CD8-positive, alpha-beta memory T cell (primary cell): ENCODE measurements at regions not wholly inside any gene's neighbourhood (a gene's known extent, or its start where the extent isn't known, plus 50 kb on each side); places are given as distances from the start of the nearest gene placed in this dataset.
A peak's percentile ranks its signal among the peaks of the same experiment; 100 is the strongest.

Experiments
- CTCF ChIA-PET: fragments of 350-600 bp; sonication (Branson Sonifier 250); formaldehyde crosslinking; loops from one replicate; lab custom pipeline; 2021; ENCODE audit warnings: antibody characterized with exemption; lab: Charles Lee
- POLR2A ChIA-PET: fragments of 350-600 bp; sonication (Branson Sonifier 250); formaldehyde crosslinking; loops from one replicate; lab custom pipeline; 2021; ENCODE audit warnings: antibody characterized with exemption; lab: Charles Lee
- DNase-seq, 5 donors: peaks; one replicate each; pipeline versions ENCODE4 v3.0.0 to v3.0.0-alpha.2; 2020 to 2022; ENCODE audit warnings: mixed read lengths in 1 of 5
- H3K27ac ChIP-seq: one replicate; pipeline ENCODE4 v1.7.0; 2013; ENCODE audit warnings: low read depth, mild to moderate bottlenecking, low read length, moderate library complexity
- H3K27me3 ChIP-seq: 2 replicates; pipeline ENCODE4 v1.7.0; 2013; ENCODE audit warnings: low read length, mild to moderate bottlenecking; ENCODE audit not compliant: insufficient read depth, poor library complexity, severe bottlenecking
- H3K36me3 ChIP-seq: 2 replicates; pipeline ENCODE4 v1.7.0; 2013; ENCODE audit warnings: mild to moderate bottlenecking, low read length, moderate library complexity; ENCODE audit not compliant: insufficient read depth
- H3K4me1 ChIP-seq: 2 replicates; pipeline ENCODE4 v1.7.0; 2013; ENCODE audit warnings: mild to moderate bottlenecking, low read length, moderate library complexity; ENCODE audit not compliant: insufficient read depth
- H3K4me3 ChIP-seq: 2 replicates; pipeline ENCODE4 v1.7.0; 2013; ENCODE audit warnings: mild to moderate bottlenecking, low read length
- H3K9me3 ChIP-seq: 2 replicates; pipeline ENCODE4 v1.7.0; 2013; ENCODE audit warnings: mild to moderate bottlenecking, low read length
- H3K27ac Mint-ChIP-seq, 8 donors: one replicate each; pipeline ENCODE4 v1.8.0; 2020 to 2021; ENCODE audit warnings: mixed read lengths in 8 of 8, mild to moderate bottlenecking in 6 of 8, inconsistent platforms in 3 of 8, moderate library complexity in 3 of 8
- H3K27me3 Mint-ChIP-seq, 2 donors: one replicate each; pipeline ENCODE4 v1.8.0; 2020 to 2021; ENCODE audit warnings: mixed read lengths in 2 of 2, mild to moderate bottlenecking in 1 of 2, moderate library complexity in 1 of 2
- H3K36me3 Mint-ChIP-seq, 3 donors: one replicate each; pipeline ENCODE4 v1.8.0; 2020 to 2021; ENCODE audit warnings: mixed read lengths in 3 of 3, inconsistent platforms in 1 of 3, mild to moderate bottlenecking in 1 of 3
- H3K4me1 Mint-ChIP-seq, 3 donors: one replicate each; pipeline ENCODE4 v1.8.0; 2020 to 2021; ENCODE audit warnings: mixed read lengths in 3 of 3, inconsistent platforms in 1 of 3, mild to moderate bottlenecking in 1 of 3
- H3K4me3 Mint-ChIP-seq, 7 donors: one replicate each; pipeline ENCODE4 v1.8.0; 2020 to 2021; ENCODE audit warnings: mixed read lengths in 7 of 7, mild to moderate bottlenecking in 6 of 7, moderate library complexity in 4 of 7, inconsistent platforms in 2 of 7
- H3K9me3 Mint-ChIP-seq, 5 donors: one replicate each; pipeline ENCODE4 v1.8.0; 2020 to 2022; ENCODE audit warnings: mixed read lengths in 5 of 5, mild to moderate bottlenecking in 3 of 5, moderate library complexity in 2 of 5, inconsistent platforms in 1 of 5

GRCh38 chr6:47168180-47168579, 126.0 kb upstream of the ADGRF1 start:
- Mint-ChIP-seq H3K4me3 (no peak overlapping the region), H3K27me3 (peaks cover 1 to 4% of the 10 kb centered on the region in 2 donors), H3K4me1 (no peaks in the 10 kb centered on the region), H3K36me3 (no peaks in the 10 kb centered on the region), H3K27ac (no peak overlapping the region), H3K9me3 (peaks cover 0 to 2% (median 0%) of the 10 kb centered on the region in 5 donors)
- Histone ChIP-seq H3K4me1 (no peaks in the 10 kb centered on the region), H3K4me3 (no peak overlapping the region), H3K27me3 (no peaks in the 10 kb centered on the region), H3K36me3 (no peaks in the 10 kb centered on the region), H3K9me3 (no peaks in the 10 kb centered on the region), H3K27ac (no peak overlapping the region)
- ChIA-PET CTCF (no interaction called here), POLR2A (no interaction called here)
- no peak for DNase-seq

- peaks cover 0 to 2% (median 0%) of the 10 kb centered on the region in 5 donors for H3K9me3 Mint-ChIP-seq
- ChIA-PET CTCF (no interaction called here), POLR2A (no interaction called here)
- H3K9me3 ChIP-seq: no peaks in the 10 kb centered on the region
- DNase-seq: peak in 1 of 5 donors; percentile 0
- no peaks in the 10 kb centered on the region for H3K36me3 ChIP-seq
- no peak overlapping the region for H3K27ac ChIP-seq
- peaks cover 1 to 4% of the 10 kb centered on the region in 2 donors for H3K27me3 Mint-ChIP-seq
- H3K36me3 Mint-ChIP-seq: no peaks in the 10 kb centered on the region
- no peaks in the 10 kb centered on the region for H3K4me1 Mint-ChIP-seq
- H3K4me3 ChIP-seq: no peak overlapping the region
- no peak overlapping the region for H3K4me3 Mint-ChIP-seq
- H3K4me1 ChIP-seq: no peaks in the 10 kb centered on the region
- no peaks in the 10 kb centered on the region for H3K27me3 ChIP-seq
- no peak overlapping the region for H3K27ac Mint-ChIP-seq
Observed at GRCh38 chr6:47165918-47166317, 123.8 kb upstream of the ADGRF1 start.

GRCh38 chr6:47164877-47165276, 122.7 kb upstream of the ADGRF1 start:
- no peak overlapping the region for H3K27ac ChIP-seq
- no peak overlapping the region for H3K27ac Mint-ChIP-seq
- DNase-seq: no peak
- no peaks in the 10 kb centered on the region for H3K27me3 ChIP-seq
- ChIA-PET POLR2A (no interaction called here), CTCF (no interaction called here)
- no peaks in the 10 kb centered on the region for H3K9me3 ChIP-seq
- H3K27me3 Mint-ChIP-seq: peaks cover 0 to 4% of the 10 kb centered on the region in 2 donors
- H3K4me1 ChIP-seq: no peaks in the 10 kb centered on the region
- H3K36me3 Mint-ChIP-seq: no peaks in the 10 kb centered on the region
- H3K4me3 ChIP-seq: no peak overlapping the region
- H3K4me3 Mint-ChIP-seq: no peak overlapping the region
- peaks cover 0 to 2% (median 0%) of the 10 kb centered on the region in 5 donors for H3K9me3 Mint-ChIP-seq
- H3K4me1 Mint-ChIP-seq: no peaks in the 10 kb centered on the region
- H3K36me3 ChIP-seq: no peaks in the 10 kb centered on the region

GRCh38 chr6:47163536-47163935, 121.4 kb upstream of the ADGRF1 start:
- Mint-ChIP-seq H3K36me3 (no peaks in the 10 kb centered on the region), H3K9me3 (peaks cover 0 to 2% (median 0%) of the 10 kb centered on the region in 5 donors), H3K4me3 (no peak overlapping the region), H3K27me3 (peaks cover 2 to 4% of the 10 kb centered on the region in 2 donors), H3K4me1 (no peaks in the 10 kb centered on the region), H3K27ac (no peak overlapping the region)
- POLR2A ChIA-PET: no interaction called here
- H3K9me3 ChIP-seq: no peaks in the 10 kb centered on the region
- H3K27me3 ChIP-seq: no peaks in the 10 kb centered on the region
- H3K27ac ChIP-seq: no peak overlapping the region
- no peak overlapping the region for H3K4me3 ChIP-seq
- DNase-seq: no peak
- no peaks in the 10 kb centered on the region for H3K4me1 ChIP-seq
- H3K36me3 ChIP-seq: no peaks in the 10 kb centered on the region
- CTCF ChIA-PET: no interaction called here

GRCh38 chr6:47162793-47163192, 120.7 kb upstream of the ADGRF1 start:
- Histone ChIP-seq H3K27ac (no peak overlapping the region), H3K4me1 (no peaks in the 10 kb centered on the region), H3K9me3 (no peaks in the 10 kb centered on the region), H3K4me3 (no peak overlapping the region), H3K36me3 (no peaks in the 10 kb centered on the region), H3K27me3 (no peaks in the 10 kb centered on the region)
- H3K36me3 Mint-ChIP-seq: no peaks in the 10 kb centered on the region
- H3K4me3 Mint-ChIP-seq: no peak overlapping the region
- ChIA-PET CTCF (no interaction called here), POLR2A (no interaction called here)
- peaks cover 0 to 2% (median 0%) of the 10 kb centered on the region in 5 donors for H3K9me3 Mint-ChIP-seq
- no peak overlapping the region for H3K27ac Mint-ChIP-seq
- peaks cover 3% of the 10 kb centered on the region in 2 donors for H3K27me3 Mint-ChIP-seq
- DNase-seq: no peak
- H3K4me1 Mint-ChIP-seq: no peaks in the 10 kb centered on the region

GRCh38 chr6:47162231-47162630, 120.1 kb upstream of the ADGRF1 start:
- no peak overlapping the region for H3K4me3 ChIP-seq
- no peaks in the 10 kb centered on the region for H3K9me3 ChIP-seq
- ChIA-PET CTCF (no interaction called here), POLR2A (no interaction called here)
- Mint-ChIP-seq H3K4me1 (no peaks in the 10 kb centered on the region), H3K27ac (no peak overlapping the region), H3K9me3 (peaks cover 0 to 2% (median 0%) of the 10 kb centered on the region in 5 donors), H3K27me3 (peaks cover 0 to 3% of the 10 kb centered on the region in 2 donors), H3K36me3 (no peaks in the 10 kb centered on the region), H3K4me3 (no peak overlapping the region)
- H3K27me3 ChIP-seq: no peaks in the 10 kb centered on the region
- no peak overlapping the region for H3K27ac ChIP-seq
- no peaks in the 10 kb centered on the region for H3K4me1 ChIP-seq
- DNase-seq: no peak
- no peaks in the 10 kb centered on the region for H3K36me3 ChIP-seq

- Histone ChIP-seq H3K27me3 (no peaks in the 10 kb centered on the region), H3K36me3 (no peaks in the 10 kb centered on the region), H3K4me1 (no peaks in the 10 kb centered on the region), H3K9me3 (no peaks in the 10 kb centered on the region), H3K27ac (no peak overlapping the region), H3K4me3 (no peak overlapping the region)
- H3K4me3 Mint-ChIP-seq: no peak overlapping the region
- H3K9me3 Mint-ChIP-seq: peaks cover 0 to 2% (median 0%) of the 10 kb centered on the region in 5 donors
- no peak for DNase-seq
- no peaks in the 10 kb centered on the region for H3K36me3 Mint-ChIP-seq
- no peak overlapping the region for H3K27ac Mint-ChIP-seq
- CTCF ChIA-PET: no interaction called here
- H3K27me3 Mint-ChIP-seq: peaks cover 0 to 3% of the 10 kb centered on the region in 2 donors
- H3K4me1 Mint-ChIP-seq: no peaks in the 10 kb centered on the region
- POLR2A ChIA-PET: no interaction called here
Observed at GRCh38 chr6:47161176-47161687, 119.1 kb upstream of the ADGRF1 start.

GRCh38 chr6:47160702-47161101, 118.6 kb upstream of the ADGRF1 start:
- ChIA-PET CTCF (no interaction called here), POLR2A (no interaction called here)
- H3K4me3 Mint-ChIP-seq: no peak overlapping the region

More at GRCh38 chr6:47160702-47161101, 118.6 kb upstream of the ADGRF1 start:
- Histone ChIP-seq H3K36me3 (no peaks in the 10 kb centered on the region), H3K9me3 (no peaks in the 10 kb centered on the region), H3K27ac (no peak overlapping the region), H3K4me1 (no peaks in the 10 kb centered on the region), H3K4me3 (no peak overlapping the region), H3K27me3 (no peaks in the 10 kb centered on the region)
- Mint-ChIP-seq H3K36me3 (no peaks in the 10 kb centered on the region), H3K27ac (no peak overlapping the region), H3K4me1 (no peaks in the 10 kb centered on the region), H3K9me3 (peaks cover 0 to 2% (median 0%) of the 10 kb centered on the region in 5 donors), H3K27me3 (peaks cover 0 to 3% of the 10 kb centered on the region in 2 donors)
- no peak for DNase-seq
